NCI-H1417 (cell line): ENCODE measurements at regions not wholly inside any gene's neighbourhood (a gene's known extent, or its start where the extent isn't known, plus 50 kb on each side); places are given as distances from the start of the nearest gene placed in this dataset.
A peak's percentile ranks its signal among the peaks of the same experiment; 100 is the strongest.
"Not testable (repeated sequence)": the region's sequence is repeated elsewhere in the genome, so short reads cannot be mapped to it uniquely, and the experiment has no call there.

Experiments
- DNase-seq, 3 experiments: peaks; one replicate each; lab custom pipeline; 2025; lab: John Stamatoyannopoulos, UW

GRCh38 chr1:9441451-9442133 lies 97.7 kb upstream of the SLC25A33 start:
- peak in 1 of 3 experiments; percentile 50 for DNase-seq

- DNase-seq = peak in 2 of 3 experiments; percentile 30 to 33
Measured at GRCh38 chr1:9442278-9442846, 96.9 kb upstream of the SLC25A33 start.

GRCh38 chr1:9442986-9443385 lies 96.3 kb upstream of the SLC25A33 start:
- no peak for DNase-seq

- DNase-seq = no peak
Measured at GRCh38 chr1:9443913-9444445, 95.3 kb upstream of the SLC25A33 start.

- DNase-seq = no peak
Measured at GRCh38 chr1:9444532-9444931, 94.7 kb upstream of the SLC25A33 start.

GRCh38 chr1:9445081-9445480 lies 94.2 kb upstream of the SLC25A33 start:
- DNase-seq = not testable (repeated sequence)

GRCh38 chr1:9447215-9447960 lies 91.9 kb upstream of the SLC25A33 start:
- DNase-seq = no peak

- DNase-seq = peak in 2 of 3 experiments; percentile 14 to 36
Measured at GRCh38 chr1:9448132-9449109, 90.8 kb upstream of the SLC25A33 start.

GRCh38 chr1:9449110-9449627 lies 90.1 kb upstream of the SLC25A33 start:
- DNase-seq = no peak

- DNase-seq = no peak
Measured at GRCh38 chr1:9449976-9450696, 89.1 kb upstream of the SLC25A33 start.

GRCh38 chr1:9451081-9451480 lies 88.2 kb upstream of the SLC25A33 start:
- DNase-seq = no peak

- no peak for DNase-seq
Measured at GRCh38 chr1:9452516-9453140, 86.6 kb upstream of the SLC25A33 start.

GRCh38 chr1:9453375-9453774 lies 85.9 kb upstream of the SLC25A33 start:
- DNase-seq = no peak

- DNase-seq = no peak
Measured at GRCh38 chr1:9453779-9454418, 85.4 kb upstream of the SLC25A33 start.

- no peak for DNase-seq
Measured at GRCh38 chr1:9454494-9455066, 84.7 kb upstream of the SLC25A33 start.

GRCh38 chr1:9455487-9456234 lies 83.6 kb upstream of the SLC25A33 start:
- DNase-seq = peak in 2 of 3 experiments; percentile 31 to 50

- DNase-seq = no peak
Measured at GRCh38 chr1:9456833-9457232, 82.4 kb upstream of the SLC25A33 start.

- DNase-seq = no peak
Measured at GRCh38 chr1:9459816-9460407, 79.4 kb upstream of the SLC25A33 start.
